ENCODE measurements at regions not wholly inside any gene's neighbourhood (a gene's known extent, or its start where the extent isn't known, plus 50 kb on each side); places are given as distances from the start of the nearest gene placed in this dataset.

- Histone ChIP-seq H3K36me3 (no peaks in the 10 kb centered on the region), H3K27ac (no peak overlapping the region), H3K4me1 (no peaks in the 10 kb centered on the region), H3K4me3 (no peak overlapping the region), H3K27me3 (no peaks in the 10 kb centered on the region), H3K9me3 (replicated peaks) (no peaks in the 10 kb centered on the region)
- DNase-seq, result no peak
Observed at GRCh38 chr4:145427991-145428390, 53.7 kb upstream of the SMAD1 start.

GRCh38 chr4:145427221-145427620, 54.4 kb upstream of the SMAD1 start:
- Histone ChIP-seq H3K27ac (no peak overlapping the region), H3K27me3 (no peaks in the 10 kb centered on the region), H3K9me3 (replicated peaks) (no peaks in the 10 kb centered on the region), H3K4me1 (no peaks in the 10 kb centered on the region), H3K4me3 (no peak overlapping the region), H3K36me3 (no peaks in the 10 kb centered on the region)
- DNase-seq, result no peak

- no peak for DNase-seq
- no peaks in the 10 kb centered on the region for H3K36me3 ChIP-seq
- H3K4me3 ChIP-seq, result no peak overlapping the region
- no peaks in the 10 kb centered on the region for H3K27me3 ChIP-seq
- H3K4me1 ChIP-seq, result no peaks in the 10 kb centered on the region
- no peak overlapping the region for H3K27ac ChIP-seq
- H3K9me3 ChIP-seq (replicated peaks), result no peaks in the 10 kb centered on the region
Observed at GRCh38 chr4:145423017-145423708, 58.5 kb upstream of the SMAD1 start.

- Histone ChIP-seq H3K9me3 (replicated peaks) (no peaks in the 10 kb centered on the region), H3K27ac (no peak overlapping the region), H3K27me3 (no peaks in the 10 kb centered on the region), H3K4me1 (no peaks in the 10 kb centered on the region), H3K4me3 (no peak overlapping the region), H3K36me3 (no peaks in the 10 kb centered on the region)
- DNase-seq, result no peak
Observed at GRCh38 chr4:145420595-145421214, 60.9 kb upstream of the SMAD1 start.

GRCh38 chr4:145418739-145419138, 62.9 kb upstream of the SMAD1 start:
- Histone ChIP-seq H3K27ac (no peak overlapping the region), H3K4me1 (no peaks in the 10 kb centered on the region), H3K9me3 (replicated peaks) (no peaks in the 10 kb centered on the region), H3K4me3 (no peak overlapping the region), H3K36me3 (no peaks in the 10 kb centered on the region), H3K27me3 (no peaks in the 10 kb centered on the region)
- DNase-seq, result no peak

GRCh38 chr4:145417348-145418130, 64.1 kb upstream of the SMAD1 start:
- Histone ChIP-seq H3K4me3 (no peak overlapping the region), H3K27me3 (no peaks in the 10 kb centered on the region), H3K27ac (no peak overlapping the region), H3K4me1 (no peaks in the 10 kb centered on the region), H3K9me3 (replicated peaks) (no peaks in the 10 kb centered on the region), H3K36me3 (no peaks in the 10 kb centered on the region)
- DNase-seq, result no peak

- Histone ChIP-seq H3K27ac (no peak overlapping the region), H3K36me3 (no peaks in the 10 kb centered on the region), H3K4me3 (no peak overlapping the region), H3K9me3 (replicated peaks) (no peaks in the 10 kb centered on the region), H3K27me3 (no peaks in the 10 kb centered on the region), H3K4me1 (no peaks in the 10 kb centered on the region)
- no peak for DNase-seq
Observed at GRCh38 chr4:145414841-145415240, 66.8 kb upstream of the SMAD1 start.

- no peak for DNase-seq
- Histone ChIP-seq H3K27ac (no peak overlapping the region), H3K9me3 (replicated peaks) (no peaks in the 10 kb centered on the region), H3K36me3 (no peaks in the 10 kb centered on the region), H3K4me1 (no peaks in the 10 kb centered on the region), H3K27me3 (no peaks in the 10 kb centered on the region), H3K4me3 (no peak overlapping the region)
Observed at GRCh38 chr4:145414226-145414625, 67.4 kb upstream of the SMAD1 start.

- Histone ChIP-seq H3K4me3 (no peak overlapping the region), H3K27ac (no peak overlapping the region), H3K4me1 (peaks cover 4% of the 10 kb centered on the region), H3K9me3 (replicated peaks) (no peaks in the 10 kb centered on the region), H3K27me3 (no peaks in the 10 kb centered on the region), H3K36me3 (no peaks in the 10 kb centered on the region)
- no peak for DNase-seq
Observed at GRCh38 chr4:145406970-145407369, 74.7 kb upstream of the SMAD1 start.

- Histone ChIP-seq H3K27me3 (no peaks in the 10 kb centered on the region), H3K4me3 (no peak overlapping the region), H3K27ac (no peak overlapping the region), H3K36me3 (no peaks in the 10 kb centered on the region), H3K9me3 (replicated peaks) (no peaks in the 10 kb centered on the region), H3K4me1 (peaks cover 4% of the 10 kb centered on the region)
- peak; percentile 8 to 49 for DNase-seq
Observed at GRCh38 chr4:145404761-145405160, 76.9 kb upstream of the SMAD1 start.

- DNase-seq, result no peak
- Histone ChIP-seq H3K4me1 (no peaks in the 10 kb centered on the region), H3K27me3 (no peaks in the 10 kb centered on the region), H3K27ac (no peak overlapping the region), H3K36me3 (no peaks in the 10 kb centered on the region), H3K9me3 (replicated peaks) (no peaks in the 10 kb centered on the region), H3K4me3 (no peak overlapping the region)
Observed at GRCh38 chr4:145396581-145396980, 85.1 kb upstream of the SMAD1 start.

- Histone ChIP-seq H3K27me3 (no peaks in the 10 kb centered on the region), H3K9me3 (replicated peaks) (no peaks in the 10 kb centered on the region), H3K27ac (peak overlapping the region; percentile 39), H3K36me3 (no peaks in the 10 kb centered on the region), H3K4me3 (no peak overlapping the region), H3K4me1 (peaks cover 19% of the 10 kb centered on the region)
- DNase-seq, result peak; percentile 33 to 72
Observed at GRCh38 chr4:145390571-145390970, 91.1 kb upstream of the SMAD1 start.

GRCh38 chr4:145389550-145389949, 92.1 kb upstream of the SMAD1 start:
- Histone ChIP-seq H3K27ac (no peak overlapping the region), H3K36me3 (no peaks in the 10 kb centered on the region), H3K27me3 (no peaks in the 10 kb centered on the region), H3K4me3 (no peak overlapping the region), H3K9me3 (replicated peaks) (no peaks in the 10 kb centered on the region), H3K4me1 (peaks cover 19% of the 10 kb centered on the region)
- no peak for DNase-seq

GRCh38 chr4:145388043-145388442, 93.6 kb upstream of the SMAD1 start:
- Histone ChIP-seq H3K27me3 (no peaks in the 10 kb centered on the region), H3K9me3 (replicated peaks) (no peaks in the 10 kb centered on the region), H3K4me3 (no peak overlapping the region), H3K4me1 (peaks cover 19% of the 10 kb centered on the region), H3K27ac (no peak overlapping the region), H3K36me3 (no peaks in the 10 kb centered on the region)
- DNase-seq, result peak in 1 of 2 experiments; percentile 37

- no peaks in the 10 kb centered on the region for H3K9me3 ChIP-seq (replicated peaks)
- H3K27ac ChIP-seq, result no peak overlapping the region
- no peaks in the 10 kb centered on the region for H3K27me3 ChIP-seq
- no peak for DNase-seq
- H3K4me3 ChIP-seq, result no peak overlapping the region
- peaks cover 19% of the 10 kb centered on the region for H3K4me1 ChIP-seq
- H3K36me3 ChIP-seq, result no peaks in the 10 kb centered on the region
Observed at GRCh38 chr4:145387079-145387478, 94.6 kb upstream of the SMAD1 start.

All from SJCRH30 (cell line).